Activated naive CD4-positive, alpha-beta T cell treated with anti-CD3 and anti-CD28 coated beads, Interleukin-2, amount 50 U/mL, for 72 hours (primary cell): ENCODE measurements at regions not wholly inside any gene's neighbourhood (a gene's known extent, or its start where the extent isn't known, plus 50 kb on each side); places are given as distances from the start of the nearest gene placed in this dataset.

Source experiments
- ATAC-seq, 2 donors: fragments of 150-1000 bp; cut with Tn5 transposase; 2 replicates each; pipeline ENCODE4 v1.10.0; 2021; ENCODE audit warnings: mild to moderate bottlenecking in 2 of 2, moderate library complexity in 2 of 2
- DNase-seq, 2 donors: peaks; one replicate each; pipeline ENCODE4 v3.0.0; 2021 to 2022; ENCODE audit warnings: low spot score in 2 of 2
- H3K27ac Mint-ChIP-seq, 2 donors: one replicate each; pipeline ENCODE4 v1.8.0; 2022; ENCODE audit warnings: mild to moderate bottlenecking in 2 of 2, mixed read lengths in 2 of 2
- H3K36me3 Mint-ChIP-seq, 2 donors: one replicate each; pipeline ENCODE4 v1.8.0; 2022; ENCODE audit warnings: mixed read lengths in 2 of 2
- H3K9me3 Mint-ChIP-seq, 2 donors: one replicate each; pipeline ENCODE4 v1.8.0; 2022; ENCODE audit warnings: mixed read lengths in 2 of 2

- H3K27ac Mint-ChIP-seq, result no peak overlapping the region
- no peak for DNase-seq
- peaks cover 0 to 12% of the 10 kb centered on the region in 2 donors for H3K36me3 Mint-ChIP-seq
- peaks cover 0 to 15% of the 10 kb centered on the region in 2 donors for H3K9me3 Mint-ChIP-seq
- no peak for ATAC-seq
Measured at GRCh38 chr14:98726585-98727405, 545.2 kb downstream of the BCL11B start.

DNA sequence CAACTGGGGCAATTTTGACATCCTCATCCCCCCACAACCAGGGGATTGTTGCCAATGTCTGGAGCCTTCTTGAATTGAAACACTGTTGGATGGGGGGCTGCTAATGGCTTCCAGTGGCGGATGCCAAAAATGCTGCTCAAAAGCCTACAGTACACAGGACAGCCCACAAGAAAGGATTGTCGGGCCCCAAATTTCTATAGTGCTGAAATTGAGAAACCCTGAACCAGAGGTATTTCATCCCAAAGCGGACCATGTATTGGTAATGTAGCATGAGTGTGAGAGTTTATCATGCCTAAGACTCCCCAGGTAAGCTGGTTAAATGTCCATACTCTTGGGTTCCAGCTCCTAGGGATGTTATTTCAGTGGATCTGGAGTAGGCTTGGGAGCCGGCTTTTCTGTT, 544.0 kb downstream of the BCL11B start:
- Mint-ChIP-seq H3K9me3 (peaks cover 0 to 3% of the 10 kb centered on the region in 2 donors), H3K36me3 (no peaks in the 10 kb centered on the region)
- no peak for DNase-seq

GRCh38 chr14:98728836-98729235, 543.2 kb downstream of the BCL11B start:
- no peak overlapping the region for H3K27ac Mint-ChIP-seq
- no peak for ATAC-seq
- DNase-seq, result no peak
- H3K36me3 Mint-ChIP-seq, result no peaks in the 10 kb centered on the region
- peaks cover 0 to 3% of the 10 kb centered on the region in 2 donors for H3K9me3 Mint-ChIP-seq

More for the DNA sequence above, 544.0 kb downstream of the BCL11B start:
- no peak for ATAC-seq
- no peak overlapping the region for H3K27ac Mint-ChIP-seq

DNA sequence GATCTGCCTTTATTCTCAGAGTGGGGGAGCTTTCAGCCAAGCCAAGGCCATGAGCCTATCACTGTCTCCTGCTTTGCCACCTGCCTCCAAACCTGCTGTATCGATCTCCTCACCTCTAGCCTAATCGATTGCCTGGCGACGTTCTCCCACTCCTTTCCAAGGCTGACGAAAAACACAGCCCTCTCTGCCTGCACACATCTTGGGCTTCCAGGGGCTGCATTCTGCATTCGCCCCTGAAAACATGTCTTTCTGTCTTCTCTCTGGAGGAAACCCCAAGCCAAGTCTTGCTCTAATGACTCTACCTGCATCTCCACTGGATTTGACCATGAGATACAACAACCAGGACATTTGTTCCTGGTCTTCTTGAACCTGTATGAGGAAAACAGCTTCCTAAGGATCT, 540.7 kb downstream of the BCL11B start:
- ATAC-seq (no peak), DNase-seq (no peak)
- no peak overlapping the region for H3K27ac Mint-ChIP-seq
- peaks cover 5 to 9% of the 10 kb centered on the region in 2 donors for H3K9me3 Mint-ChIP-seq
- H3K36me3 Mint-ChIP-seq, result no peaks in the 10 kb centered on the region

DNA sequence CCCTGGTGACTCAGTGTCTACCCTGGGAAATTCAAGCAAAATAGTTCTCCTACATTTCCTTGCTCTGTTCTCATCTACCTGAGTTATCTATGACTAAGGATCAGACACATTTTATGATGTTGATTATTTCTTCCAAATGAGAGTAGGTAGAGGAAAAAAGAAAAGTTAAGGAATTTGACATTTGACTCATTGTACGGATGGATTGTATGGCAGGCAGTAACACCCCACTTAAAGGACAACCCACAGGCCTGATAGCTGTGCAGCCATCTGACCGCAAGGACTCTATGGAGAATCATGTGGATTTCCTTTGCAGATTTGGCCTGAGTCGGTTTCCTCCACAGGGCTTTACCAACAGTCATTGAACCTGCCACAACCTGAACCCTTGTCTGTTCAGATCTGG, 540.3 kb downstream of the BCL11B start:
- Mint-ChIP-seq H3K36me3 (no peaks in the 10 kb centered on the region), H3K27ac (no peak overlapping the region), H3K9me3 (peaks cover 5 to 9% of the 10 kb centered on the region in 2 donors)
- DNase-seq (no peak), ATAC-seq (no peak)

GRCh38 chr14:98733536-98733935, 538.5 kb downstream of the BCL11B start:
- H3K36me3 Mint-ChIP-seq, result no peaks in the 10 kb centered on the region
- no peak overlapping the region for H3K27ac Mint-ChIP-seq
- no peak for DNase-seq
- H3K9me3 Mint-ChIP-seq, result peaks cover 5 to 9% of the 10 kb centered on the region in 2 donors
- ATAC-seq, result no peak

DNA sequence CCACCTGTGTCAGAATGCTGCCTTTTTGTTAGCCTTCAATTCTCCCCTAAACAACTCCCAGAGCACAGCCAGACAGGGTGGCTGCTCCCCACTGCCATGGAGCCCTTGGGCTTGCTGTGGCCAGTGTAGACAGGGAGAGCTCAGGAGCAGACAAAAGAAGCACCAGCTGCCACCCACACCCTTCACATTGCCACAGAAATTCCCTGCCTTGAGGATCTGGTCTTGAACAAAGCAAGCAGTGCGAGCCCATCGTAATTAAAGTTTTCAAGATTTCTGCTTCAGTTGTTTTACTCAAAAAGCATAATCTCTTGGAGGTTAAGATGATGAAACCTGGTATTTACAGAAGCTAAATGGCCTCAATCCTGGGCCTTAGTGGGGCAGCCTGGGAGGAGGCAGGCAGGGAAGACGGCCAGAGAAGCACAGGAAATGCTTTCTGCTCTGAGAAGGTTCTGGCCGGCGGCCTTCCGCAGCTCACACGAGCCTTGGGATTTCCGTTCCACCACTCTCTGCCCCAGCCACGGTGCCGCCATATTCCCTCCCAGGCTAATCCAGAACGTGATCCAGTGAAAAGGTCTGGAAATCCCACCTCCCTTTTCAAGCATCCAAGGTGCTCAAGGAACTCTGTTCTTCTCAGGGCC, 535.2 kb downstream of the BCL11B start:
- ATAC-seq (no peak), DNase-seq (no peak)
- Mint-ChIP-seq H3K36me3 (no peaks in the 10 kb centered on the region), H3K9me3 (peaks cover 5 to 6% of the 10 kb centered on the region in 2 donors), H3K27ac (no peak overlapping the region)

GRCh38 chr14:98741523-98741922, 530.5 kb downstream of the BCL11B start:
- peak overlapping the region in 1 of 2 donors; percentile 29 for H3K27ac Mint-ChIP-seq
- no peaks in the 10 kb centered on the region for H3K9me3 Mint-ChIP-seq
- H3K36me3 Mint-ChIP-seq, result no peaks in the 10 kb centered on the region
- DNase-seq (no peak), ATAC-seq (no peak)

DNA sequence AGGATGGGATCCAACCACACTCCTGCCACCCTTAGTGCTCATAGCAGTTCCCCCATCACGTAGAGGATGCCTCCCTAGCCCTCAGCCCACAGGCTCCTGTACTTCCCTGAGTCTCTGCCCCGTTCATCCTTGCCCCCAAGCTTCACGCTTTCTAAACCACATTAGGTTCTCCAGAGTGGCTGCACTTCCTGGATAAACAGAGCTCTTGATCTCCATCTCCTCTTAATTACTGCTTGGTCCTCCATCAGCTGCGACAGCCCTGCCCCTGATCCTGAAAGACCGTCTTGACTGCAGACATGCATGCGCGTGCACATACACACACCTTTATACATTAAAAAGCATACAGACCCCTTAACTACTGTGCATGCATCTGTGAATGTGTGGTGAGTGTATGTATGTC, 530.0 kb downstream of the BCL11B start:
- ATAC-seq (no peak), DNase-seq (no peak)
- Mint-ChIP-seq H3K36me3 (no peaks in the 10 kb centered on the region), H3K9me3 (no peaks in the 10 kb centered on the region), H3K27ac (no peak overlapping the region)

DNA sequence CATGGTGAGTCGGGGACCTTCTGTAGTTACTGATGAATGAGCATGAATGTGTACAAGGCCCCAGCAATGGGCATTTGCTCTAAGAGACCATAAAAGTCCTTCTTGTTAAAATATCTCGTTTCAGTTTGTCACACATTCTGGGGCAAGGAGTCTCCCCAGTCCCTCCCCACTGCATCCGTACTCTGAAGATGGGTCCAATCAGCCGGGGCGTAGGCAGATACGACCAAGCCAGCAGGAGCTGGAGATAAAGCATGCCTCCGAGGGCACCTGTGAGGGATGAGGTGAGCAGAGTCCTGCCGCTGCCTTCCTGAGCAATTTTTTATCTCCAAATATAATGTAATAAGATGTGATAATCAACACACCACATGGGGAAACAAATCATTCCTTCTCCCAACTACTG, 528.5 kb downstream of the BCL11B start:
- Mint-ChIP-seq H3K9me3 (no peaks in the 10 kb centered on the region), H3K27ac (no peak overlapping the region), H3K36me3 (no peaks in the 10 kb centered on the region)
- no peak for DNase-seq
- ATAC-seq, result no peak

GRCh38 chr14:98748966-98749365, 523.0 kb downstream of the BCL11B start:
- Mint-ChIP-seq H3K36me3 (no peaks in the 10 kb centered on the region), H3K9me3 (peaks cover 4 to 14% of the 10 kb centered on the region in 2 donors), H3K27ac (no peak overlapping the region)
- DNase-seq (no peak), ATAC-seq (no peak)

GRCh38 chr14:98751110-98751509, 520.9 kb downstream of the BCL11B start:
- H3K9me3 Mint-ChIP-seq, result peaks cover 10 to 24% of the 10 kb centered on the region in 2 donors
- H3K27ac Mint-ChIP-seq, result no peak overlapping the region
- no peak for ATAC-seq
- H3K36me3 Mint-ChIP-seq, result peaks cover 5 to 12% of the 10 kb centered on the region in 2 donors
- no peak for DNase-seq

GRCh38 chr14:98752660-98753059, 519.3 kb downstream of the BCL11B start:
- DNase-seq, result no peak
- peaks cover 5 to 12% of the 10 kb centered on the region in 2 donors for H3K36me3 Mint-ChIP-seq

DNA sequence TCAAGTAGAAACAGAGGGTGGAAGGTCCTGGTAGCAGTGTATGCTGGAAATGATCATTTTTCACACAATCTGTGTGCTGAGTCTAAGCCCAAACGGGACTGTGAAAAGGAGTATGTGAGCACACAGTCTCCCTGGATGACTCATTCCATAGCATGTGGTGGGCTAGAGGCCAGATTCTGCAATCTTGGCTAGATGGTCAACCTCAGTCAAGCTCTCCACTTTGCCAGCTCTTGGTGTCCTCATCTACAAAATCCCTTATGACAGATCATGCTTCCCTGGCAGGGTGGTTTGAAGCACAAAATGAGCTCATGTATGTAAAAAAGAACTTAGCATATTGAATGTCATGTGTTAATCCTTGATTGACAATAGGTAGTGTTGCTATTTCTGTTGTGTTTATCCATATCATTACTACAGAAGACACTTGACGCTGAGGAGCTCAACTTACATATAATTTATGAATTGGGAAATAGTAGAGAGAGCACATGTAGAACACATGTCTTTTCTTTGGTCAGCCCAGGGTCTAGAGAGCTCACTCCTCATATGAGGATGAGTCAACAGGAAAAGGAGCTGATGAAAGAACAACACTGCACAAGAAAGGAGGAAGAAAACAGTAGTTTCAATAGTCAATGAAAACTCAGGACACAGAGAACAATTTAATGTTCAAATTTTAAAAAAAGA, 517.5 kb downstream of the BCL11B start:
- Mint-ChIP-seq H3K27ac (no peak overlapping the region), H3K9me3 (peaks cover 10 to 30% of the 10 kb centered on the region in 2 donors), H3K36me3 (peaks cover 5 to 12% of the 10 kb centered on the region in 2 donors)
- ATAC-seq, result peak in 1 of 2 donors; percentile 37
- DNase-seq, result no peak

More at GRCh38 chr14:98752660-98753059, 519.3 kb downstream of the BCL11B start:
- H3K9me3 Mint-ChIP-seq, result peaks cover 10 to 30% of the 10 kb centered on the region in 2 donors
- ATAC-seq, result no peak
- no peak overlapping the region for H3K27ac Mint-ChIP-seq

DNA sequence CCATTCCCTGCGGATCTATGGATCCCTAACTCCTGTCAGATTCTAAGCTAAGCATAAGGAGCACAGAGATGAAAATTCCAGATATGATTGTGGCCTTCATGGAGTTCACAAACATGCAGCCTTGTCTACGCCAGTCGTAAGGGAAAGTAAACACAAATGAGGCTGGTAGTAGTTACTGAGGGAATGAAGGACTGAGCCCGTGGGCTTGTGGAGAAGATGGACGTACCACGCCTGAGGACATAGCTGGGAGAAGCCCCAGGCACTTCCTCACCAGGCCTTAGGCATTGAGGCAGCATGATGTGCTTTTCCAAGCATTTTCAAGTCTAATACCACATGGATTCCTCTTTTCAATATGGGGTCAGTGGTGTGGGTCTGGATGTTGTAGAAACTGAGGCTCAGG, 515.2 kb downstream of the BCL11B start:
- peaks cover 10 to 25% of the 10 kb centered on the region in 2 donors for H3K9me3 Mint-ChIP-seq
- H3K36me3 Mint-ChIP-seq, result peaks cover 5 to 12% of the 10 kb centered on the region in 2 donors
- ATAC-seq, result no peak
- DNase-seq, result no peak
- H3K27ac Mint-ChIP-seq, result no peak overlapping the region

DNA sequence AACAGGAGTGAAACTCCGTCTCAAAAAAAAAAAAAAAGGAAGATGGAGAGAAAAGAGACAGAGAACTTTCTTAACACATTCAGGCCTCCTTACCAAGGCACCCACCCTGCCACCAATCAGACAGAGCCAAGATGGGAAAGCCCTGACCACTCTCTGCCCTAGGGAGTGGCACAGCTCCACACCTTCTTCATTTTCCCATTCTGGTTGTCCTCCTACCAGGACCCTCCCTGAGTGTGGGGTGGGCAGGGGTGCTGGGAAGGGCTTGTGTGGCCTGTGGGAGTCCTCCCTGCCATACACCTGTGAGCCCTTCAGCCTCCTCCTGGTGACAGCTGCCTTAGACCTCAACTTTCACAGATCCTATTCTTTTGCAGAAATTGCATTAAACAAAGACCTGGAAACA, 513.6 kb downstream of the BCL11B start:
- Mint-ChIP-seq H3K36me3 (peaks cover 15 to 25% of the 10 kb centered on the region in 2 donors), H3K27ac (no peak overlapping the region), H3K9me3 (peaks cover 17 to 38% of the 10 kb centered on the region in 2 donors)
- DNase-seq (no peak), ATAC-seq (no peak)

GRCh38 chr14:98761993-98762392, 510.0 kb downstream of the BCL11B start:
- DNase-seq, result no peak
- peaks cover 11 to 14% of the 10 kb centered on the region in 2 donors for H3K36me3 Mint-ChIP-seq
- no peak overlapping the region for H3K27ac Mint-ChIP-seq
- no peak for ATAC-seq
- H3K9me3 Mint-ChIP-seq, result peaks cover 14 to 23% of the 10 kb centered on the region in 2 donors
